DOHH2 (cell line): ENCODE measurements at regions not wholly inside any gene's neighbourhood (a gene's known extent, or its start where the extent isn't known, plus 50 kb on each side); places are given as distances from the start of the nearest gene placed in this dataset.

Experiments
- H3F3A ChIP-seq: fragments of 200-600 bp; sonication (generic), shearing (Covaris generic); 2 replicates; pipeline ENCODE4 v1.6.0; 2016; ENCODE audit warnings: antibody characterized with exemption, mild to moderate bottlenecking; ENCODE audit not compliant: control insufficient read depth, insufficient read depth
- H3K27ac ChIP-seq: fragments of 200-600 bp; sonication (generic); 2 replicates; pipeline ENCODE4 v1.5.1; 2014; ENCODE audit warnings: low read depth, mild to moderate bottlenecking, low read length, moderate library complexity
- H3K27me3 ChIP-seq: fragments of 200-600 bp; sonication (generic); 2 replicates; pipeline ENCODE4 v1.6.1; 2014; ENCODE audit warnings: mild to moderate bottlenecking, low read length, mixed read lengths; ENCODE audit not compliant: control insufficient read depth
- H3K36me3 ChIP-seq: fragments of 200-600 bp; sonication (generic); 2 replicates; pipeline ENCODE4 v1.6.1; 2014; ENCODE audit warnings: mild to moderate bottlenecking, low read length, moderate library complexity, mixed read lengths; ENCODE audit not compliant: control insufficient read depth
- H3K4me1 ChIP-seq: fragments of 200-600 bp; sonication (generic); 2 replicates; pipeline ENCODE4 v1.6.1; 2014; ENCODE audit warnings: mild to moderate bottlenecking, low read length, mixed read lengths; ENCODE audit not compliant: control insufficient read depth
- H3K4me2 ChIP-seq: fragments of 200-600 bp; sonication (generic); 2 replicates; pipeline ENCODE4 v1.6.0; 2014; ENCODE audit warnings: mild to moderate bottlenecking, low read length, moderate library complexity
- H3K4me3 ChIP-seq: fragments of 200-600 bp; sonication (generic); 2 replicates; pipeline ENCODE4 v1.5.1; 2014; ENCODE audit warnings: mild to moderate bottlenecking, low read length, mixed read lengths
- H3K79me2 ChIP-seq: fragments of 200-600 bp; sonication (generic); 2 replicates; pipeline ENCODE4 v1.6.1; 2014; ENCODE audit warnings: mild to moderate bottlenecking, low read length, mixed read lengths; ENCODE audit not compliant: control insufficient read depth
- H3K9me2 ChIP-seq: fragments of 200-600 bp; sonication (generic); replicated peaks from 2 replicates; pipeline ENCODE4 v1.6.1; 2014; ENCODE audit warnings: mild to moderate bottlenecking, low read length, mixed read lengths; ENCODE audit not compliant: control insufficient read depth
- H3K9me3 ChIP-seq: fragments of 200-600 bp; sonication (generic); 2 replicates; pipeline ENCODE4 v1.6.1; 2014; ENCODE audit warnings: antibody characterized with exemption, low read length, mixed read lengths; ENCODE audit not compliant: control insufficient read depth, insufficient read depth
- H4K20me1 ChIP-seq: fragments of 200-600 bp; sonication (generic); 2 replicates; pipeline ENCODE4 v1.6.0; 2014; ENCODE audit warnings: low read depth, mild to moderate bottlenecking, antibody characterized with exemption, low read length, moderate library complexity; ENCODE audit not compliant: control insufficient read depth, insufficient read depth
- EZH2phosphoT487 ChIP-seq: fragments of 200-600 bp; sonication (generic); IDR thresholded peaks from 2 replicates; pipeline ENCODE4 v1.6.1; 2017; ENCODE audit warnings: borderline replicate concordance, mild to moderate bottlenecking, antibody characterized with exemption, low read length, moderate library complexity, mixed read lengths
- TF ChIP-seq, protein P1 (sequence below): fragments of 200-600 bp; sonication (generic); IDR thresholded peaks from one replicate; pipeline ENCODE4 v1.5.1; 2014; ENCODE audit warnings: antibody characterized with exemption, mild to moderate bottlenecking, low read depth, low read length; ENCODE audit not compliant: poor library complexity, severe bottlenecking

DNA sequence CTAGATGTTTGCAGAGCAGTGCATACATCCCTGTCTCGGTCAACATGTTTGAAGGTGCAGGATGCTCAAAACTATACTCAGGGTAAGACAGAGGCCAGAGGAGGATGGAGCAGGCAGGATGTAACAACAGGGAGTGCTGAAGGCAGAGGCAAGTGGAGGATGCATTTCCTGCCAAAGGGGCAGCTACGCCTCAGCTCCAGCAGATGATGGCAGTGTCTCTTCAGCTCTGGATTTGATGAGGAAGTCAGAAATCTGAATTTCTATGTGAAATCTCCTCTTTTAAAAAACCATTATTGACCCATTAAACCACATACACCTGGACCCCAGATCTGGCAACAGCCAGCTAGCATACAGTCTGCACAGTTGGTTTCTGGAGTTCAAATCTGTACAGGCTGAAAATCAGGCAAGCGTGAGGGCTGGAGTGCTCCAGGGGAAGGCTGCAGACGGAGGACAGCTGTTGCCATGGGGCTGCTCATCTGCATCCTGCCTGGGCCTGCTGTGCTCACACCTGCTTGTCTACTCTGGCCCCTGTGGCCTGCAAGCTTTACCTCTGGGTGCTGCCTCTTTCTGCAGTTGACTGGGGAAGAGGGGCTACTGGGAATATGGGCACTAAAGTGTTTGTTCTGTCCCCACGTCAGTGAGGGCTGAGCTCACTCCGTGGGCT, 152.9 kb upstream of the SLC28A3 start:
- no peak for TF ChIP-seq EZH2phosphoT487
- TF ChIP-seq, protein P1, sequence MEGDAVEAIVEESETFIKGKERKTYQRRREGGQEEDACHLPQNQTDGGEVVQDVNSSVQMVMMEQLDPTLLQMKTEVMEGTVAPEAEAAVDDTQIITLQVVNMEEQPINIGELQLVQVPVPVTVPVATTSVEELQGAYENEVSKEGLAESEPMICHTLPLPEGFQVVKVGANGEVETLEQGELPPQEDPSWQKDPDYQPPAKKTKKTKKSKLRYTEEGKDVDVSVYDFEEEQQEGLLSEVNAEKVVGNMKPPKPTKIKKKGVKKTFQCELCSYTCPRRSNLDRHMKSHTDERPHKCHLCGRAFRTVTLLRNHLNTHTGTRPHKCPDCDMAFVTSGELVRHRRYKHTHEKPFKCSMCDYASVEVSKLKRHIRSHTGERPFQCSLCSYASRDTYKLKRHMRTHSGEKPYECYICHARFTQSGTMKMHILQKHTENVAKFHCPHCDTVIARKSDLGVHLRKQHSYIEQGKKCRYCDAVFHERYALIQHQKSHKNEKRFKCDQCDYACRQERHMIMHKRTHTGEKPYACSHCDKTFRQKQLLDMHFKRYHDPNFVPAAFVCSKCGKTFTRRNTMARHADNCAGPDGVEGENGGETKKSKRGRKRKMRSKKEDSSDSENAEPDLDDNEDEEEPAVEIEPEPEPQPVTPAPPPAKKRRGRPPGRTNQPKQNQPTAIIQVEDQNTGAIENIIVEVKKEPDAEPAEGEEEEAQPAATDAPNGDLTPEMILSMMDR, result no peak
- Histone ChIP-seq H3K4me2 (no peak overlapping the region), H3K27ac (no peak overlapping the region), H3K4me1 (no peaks in the 10 kb centered on the region), H3K79me2 (no peaks in the 10 kb centered on the region), H3K9me2 (no peaks in the 10 kb centered on the region), H3F3A (no peaks in the 10 kb centered on the region), H3K9me3 (no peaks in the 10 kb centered on the region), H3K36me3 (no peaks in the 10 kb centered on the region), H3K4me3 (no peak overlapping the region), H4K20me1 (no peaks in the 10 kb centered on the region), H3K27me3 (no peaks in the 10 kb centered on the region)

- Histone ChIP-seq H3K79me2 (no peaks in the 10 kb centered on the region), H3K9me3 (no peaks in the 10 kb centered on the region), H3K27me3 (no peaks in the 10 kb centered on the region), H3K27ac (no peak overlapping the region), H3K4me2 (no peak overlapping the region), H3F3A (no peaks in the 10 kb centered on the region), H4K20me1 (no peaks in the 10 kb centered on the region), H3K36me3 (no peaks in the 10 kb centered on the region), H3K9me2 (no peaks in the 10 kb centered on the region), H3K4me1 (no peaks in the 10 kb centered on the region), H3K4me3 (no peak overlapping the region)
- TF ChIP-seq, protein P1, result no peak
- no peak for TF ChIP-seq EZH2phosphoT487
Observed at GRCh38 chr9:84499969-84500582, 159.5 kb upstream of the SLC28A3 start.

GRCh38 chr9:84500826-84501225, 160.3 kb upstream of the SLC28A3 start:
- H3K27me3 ChIP-seq, result no peaks in the 10 kb centered on the region
- no peak overlapping the region for H3K27ac ChIP-seq
- no peaks in the 10 kb centered on the region for H4K20me1 ChIP-seq
- H3F3A ChIP-seq, result no peaks in the 10 kb centered on the region
- H3K36me3 ChIP-seq, result no peaks in the 10 kb centered on the region
- H3K9me2 ChIP-seq, result no peaks in the 10 kb centered on the region
- H3K79me2 ChIP-seq, result no peaks in the 10 kb centered on the region
- no peak for TF ChIP-seq EZH2phosphoT487
- TF ChIP-seq, protein P1, result no peak
- H3K4me1 ChIP-seq, result no peaks in the 10 kb centered on the region
- no peak overlapping the region for H3K4me3 ChIP-seq
- H3K9me3 ChIP-seq, result no peaks in the 10 kb centered on the region
- H3K4me2 ChIP-seq, result no peak overlapping the region
